ENCODE measurements at regions not wholly inside any gene's neighbourhood (a gene's known extent, or its start where the extent isn't known, plus 50 kb on each side); places are given as distances from the start of the nearest gene placed in this dataset.

DNA sequence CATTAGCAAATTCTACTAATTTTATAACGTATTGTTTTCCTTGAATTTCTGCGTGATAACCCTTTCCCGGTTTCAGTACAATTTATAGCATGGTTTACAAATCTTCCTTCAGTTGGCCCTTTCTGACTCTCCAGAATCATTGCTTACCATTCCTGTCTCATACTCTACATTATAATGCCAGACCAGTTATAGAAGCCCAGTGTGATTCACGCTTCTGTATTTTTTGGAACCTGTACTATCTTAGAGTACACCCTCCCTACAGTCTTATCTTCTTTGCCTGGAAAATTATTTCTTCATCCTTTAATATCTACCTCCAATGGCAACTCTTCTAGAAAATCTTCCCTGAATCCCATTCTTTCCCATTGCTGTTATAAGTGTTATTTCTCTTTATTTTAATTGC, 391.6 kb upstream of the SYT4 start:
- no peaks in the 10 kb centered on the region for H3K9me3 ChIP-seq (ENCODE audit: control insufficient read depth, insufficient read depth, low read length)
- no peak overlapping the region for H3K9ac ChIP-seq (ENCODE audit: low read depth, low read length)
- H3K4me3 ChIP-seq (ENCODE audit: low read depth, low read length): no peak overlapping the region
- H3K36me3 ChIP-seq (ENCODE audit: control insufficient read depth, insufficient read depth, low read length): no peaks in the 10 kb centered on the region
- peaks cover 8% of the 10 kb centered on the region; the same call in 1 of the 2 replicates for H3K4me1 ChIP-seq (ENCODE audit: control insufficient read depth, insufficient read depth, low read length)
- H3K27ac ChIP-seq (ENCODE audit: low read depth, low read length): no peak overlapping the region
- H3K27me3 ChIP-seq (ENCODE audit: control insufficient read depth, insufficient read depth, low read length): no peaks in the 10 kb centered on the region

DNA sequence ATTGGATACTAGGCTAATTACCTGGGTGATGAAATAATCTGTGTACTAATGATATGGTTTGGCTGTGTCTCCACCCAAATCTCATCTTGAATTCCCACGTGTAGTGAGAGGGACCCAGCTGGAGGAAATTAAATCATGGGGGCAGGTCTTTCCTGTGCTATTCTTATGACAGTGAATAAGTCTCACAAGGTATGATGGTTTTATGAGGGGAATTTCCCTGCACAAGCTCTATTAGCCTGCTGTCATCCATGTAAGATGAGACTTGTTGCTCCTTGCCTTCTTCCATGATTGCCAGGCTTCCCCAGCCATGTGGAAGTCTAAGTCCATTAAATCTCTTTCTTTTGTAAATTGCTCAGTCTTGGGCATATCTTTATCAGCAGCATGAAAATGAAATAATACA, 394.1 kb upstream of the SYT4 start:
- Histone ChIP-seq H3K9ac (ENCODE audit: low read depth, low read length) (no peak overlapping the region), H3K27me3 (ENCODE audit: control insufficient read depth, insufficient read depth, low read length) (no peaks in the 10 kb centered on the region), H3K4me1 (ENCODE audit: control insufficient read depth, insufficient read depth, low read length) (peaks cover 8% of the 10 kb centered on the region; the same call in 1 of the 2 replicates), H3K9me3 (ENCODE audit: control insufficient read depth, insufficient read depth, low read length) (no peaks in the 10 kb centered on the region), H3K4me3 (ENCODE audit: low read depth, low read length) (no peak overlapping the region), H3K36me3 (ENCODE audit: control insufficient read depth, insufficient read depth, low read length) (no peaks in the 10 kb centered on the region), H3K27ac (ENCODE audit: low read depth, low read length) (no peak overlapping the region)

DNA sequence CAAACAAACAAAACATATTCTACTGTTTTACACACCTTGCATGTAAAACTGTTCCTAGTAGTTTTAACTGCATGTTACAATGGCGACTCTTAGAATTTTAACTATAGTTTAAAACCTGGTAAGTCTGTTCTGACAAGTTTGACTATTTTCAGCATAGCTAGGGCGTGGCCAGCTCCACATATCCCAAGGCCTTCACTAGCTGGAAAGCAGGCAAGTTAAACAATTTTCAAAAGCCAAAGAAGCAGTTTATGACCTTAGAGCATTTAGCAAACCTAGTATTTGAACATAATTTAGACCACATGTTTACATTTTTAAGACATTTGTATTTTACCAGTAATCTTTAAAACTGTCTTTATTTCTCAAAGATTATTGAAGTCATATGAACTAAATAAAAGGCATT, 402.8 kb upstream of the SYT4 start:
- H3K4me3 ChIP-seq (ENCODE audit: low read depth, low read length): no peak overlapping the region
- no peak overlapping the region for H3K9ac ChIP-seq (ENCODE audit: low read depth, low read length)
- H3K4me1 ChIP-seq (ENCODE audit: control insufficient read depth, insufficient read depth, low read length): peaks cover 20% of the 10 kb centered on the region
- H3K27ac ChIP-seq (ENCODE audit: low read depth, low read length): no peak overlapping the region
- H3K36me3 ChIP-seq (ENCODE audit: control insufficient read depth, insufficient read depth, low read length): no peaks in the 10 kb centered on the region
- no peaks in the 10 kb centered on the region for H3K9me3 ChIP-seq (ENCODE audit: control insufficient read depth, insufficient read depth, low read length)
- H3K27me3 ChIP-seq (ENCODE audit: control insufficient read depth, insufficient read depth, low read length): no peaks in the 10 kb centered on the region

DNA sequence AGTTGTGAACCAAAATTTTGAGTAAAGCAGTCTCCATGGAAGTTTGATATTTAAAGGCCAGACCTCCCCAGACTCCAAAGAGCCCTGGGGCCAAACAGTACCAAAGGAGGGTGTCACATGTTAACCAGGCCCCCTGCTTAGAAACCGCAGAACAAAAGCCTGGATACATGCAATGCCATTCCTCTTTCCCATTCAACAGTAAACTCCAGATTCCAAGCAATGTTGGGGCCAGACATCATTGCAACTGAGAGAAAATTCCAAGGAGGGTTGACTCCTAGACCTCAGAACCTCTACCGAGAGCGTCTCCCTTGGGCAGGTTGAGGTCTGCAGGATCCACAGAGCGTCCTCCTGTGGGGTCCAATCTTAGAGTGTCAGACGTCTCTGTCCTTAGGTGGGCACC, 404.4 kb upstream of the SYT4 start:
- no peaks in the 10 kb centered on the region for H3K9me3 ChIP-seq (ENCODE audit: control insufficient read depth, insufficient read depth, low read length)
- no peaks in the 10 kb centered on the region for H3K36me3 ChIP-seq (ENCODE audit: control insufficient read depth, insufficient read depth, low read length)
- no peak overlapping the region for H3K4me3 ChIP-seq (ENCODE audit: low read depth, low read length)
- H3K27me3 ChIP-seq (ENCODE audit: control insufficient read depth, insufficient read depth, low read length): no peaks in the 10 kb centered on the region
- no peak overlapping the region for H3K9ac ChIP-seq (ENCODE audit: low read depth, low read length)
- peaks cover 20% of the 10 kb centered on the region for H3K4me1 ChIP-seq (ENCODE audit: control insufficient read depth, insufficient read depth, low read length)
- H3K27ac ChIP-seq (ENCODE audit: low read depth, low read length): no peak overlapping the region

DNA sequence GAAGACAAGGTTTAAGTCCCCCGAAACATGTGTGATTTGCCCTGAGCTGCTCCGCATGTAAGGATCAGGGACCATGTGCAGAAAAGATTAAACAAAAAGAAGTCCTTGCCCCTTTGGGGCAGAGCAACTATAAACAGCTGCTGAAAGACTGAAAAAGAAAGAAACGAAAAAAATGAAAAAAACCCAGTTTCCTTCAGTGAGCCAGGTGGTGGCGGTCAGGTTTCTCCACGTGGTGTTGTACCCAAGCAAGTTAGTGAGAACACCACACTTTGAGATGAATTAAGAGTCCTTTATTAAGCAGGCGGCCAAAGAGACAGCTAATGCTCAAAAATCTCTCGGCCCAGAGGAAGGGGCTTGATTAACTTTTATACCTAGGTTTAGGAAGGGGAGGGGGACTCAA, 404.9 kb upstream of the SYT4 start:
- Histone ChIP-seq H3K9me3 (ENCODE audit: control insufficient read depth, insufficient read depth, low read length) (no peaks in the 10 kb centered on the region), H3K4me3 (ENCODE audit: low read depth, low read length) (no peak overlapping the region), H3K27ac (ENCODE audit: low read depth, low read length) (no peak overlapping the region), H3K27me3 (ENCODE audit: control insufficient read depth, insufficient read depth, low read length) (no peaks in the 10 kb centered on the region), H3K9ac (ENCODE audit: low read depth, low read length) (no peak overlapping the region), H3K36me3 (ENCODE audit: control insufficient read depth, insufficient read depth, low read length) (no peaks in the 10 kb centered on the region), H3K4me1 (ENCODE audit: control insufficient read depth, insufficient read depth, low read length) (peaks cover 20% of the 10 kb centered on the region)

DNA sequence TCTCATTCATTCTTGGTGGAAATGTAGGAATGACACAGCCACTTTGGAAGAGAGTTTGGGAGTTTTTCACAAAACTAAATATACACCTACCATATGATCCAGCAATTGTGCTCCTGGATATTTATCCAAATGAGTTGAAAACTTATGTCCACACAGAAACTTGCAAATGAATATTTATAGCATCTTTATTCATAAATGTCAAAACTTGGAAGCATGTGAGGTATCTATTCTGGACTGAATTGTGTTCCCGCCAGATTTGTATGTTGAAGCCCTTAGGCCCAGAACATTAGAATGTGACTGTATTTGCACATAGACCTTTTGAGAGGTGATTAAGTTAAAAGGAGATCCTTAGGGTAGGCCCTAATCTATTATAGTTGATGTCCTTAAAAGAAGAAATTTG, 409.4 kb upstream of the SYT4 start:
- no peaks in the 10 kb centered on the region for H3K36me3 ChIP-seq (ENCODE audit: control insufficient read depth, insufficient read depth, low read length)
- no peak overlapping the region for H3K27ac ChIP-seq (ENCODE audit: low read depth, low read length)
- H3K4me1 ChIP-seq (ENCODE audit: control insufficient read depth, insufficient read depth, low read length): peaks cover 15% of the 10 kb centered on the region
- no peak overlapping the region for H3K4me3 ChIP-seq (ENCODE audit: low read depth, low read length)
- H3K9ac ChIP-seq (ENCODE audit: low read depth, low read length): no peak overlapping the region
- H3K9me3 ChIP-seq (ENCODE audit: control insufficient read depth, insufficient read depth, low read length): no peaks in the 10 kb centered on the region
- H3K27me3 ChIP-seq (ENCODE audit: control insufficient read depth, insufficient read depth, low read length): no peaks in the 10 kb centered on the region

DNA sequence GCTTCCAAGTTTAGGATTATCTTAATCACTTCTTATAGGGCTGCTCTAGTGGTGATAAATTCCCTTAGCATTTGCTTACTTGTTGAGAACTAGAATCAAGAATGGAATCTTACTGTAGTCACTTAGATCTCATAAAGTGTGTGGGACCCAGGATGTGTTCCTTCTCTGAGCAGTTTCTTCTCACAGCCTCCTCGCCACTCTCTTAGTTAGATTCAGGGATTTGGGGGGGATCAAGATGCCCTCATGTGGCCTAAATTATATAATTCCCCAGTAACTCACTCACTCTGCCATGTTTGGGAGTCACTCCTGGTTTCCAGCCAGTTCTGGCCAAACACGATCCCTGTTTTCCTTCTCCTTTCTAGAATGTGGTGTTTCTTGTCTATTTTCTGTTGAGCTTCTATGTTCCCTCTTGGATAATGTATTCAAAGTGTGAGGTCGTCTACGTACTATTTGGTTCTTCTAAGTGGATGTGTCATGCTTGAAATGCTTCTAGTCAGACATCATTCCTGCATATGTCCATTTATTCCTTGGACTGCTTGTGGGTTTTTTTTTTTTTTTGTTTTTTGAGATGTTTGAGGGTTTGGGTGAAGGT, 414.9 kb upstream of the SYT4 start:
- no peaks in the 10 kb centered on the region; the same call in 1 of the 2 replicates for H3K9me3 ChIP-seq (ENCODE audit: control insufficient read depth, insufficient read depth, low read length)
- no peak overlapping the region for H3K4me3 ChIP-seq (ENCODE audit: low read depth, low read length)
- H3K9ac ChIP-seq (ENCODE audit: low read depth, low read length): no peak overlapping the region
- no peaks in the 10 kb centered on the region for H3K27me3 ChIP-seq (ENCODE audit: control insufficient read depth, insufficient read depth, low read length)
- no peak overlapping the region for H3K27ac ChIP-seq (ENCODE audit: low read depth, low read length)
- no peaks in the 10 kb centered on the region for H3K36me3 ChIP-seq (ENCODE audit: control insufficient read depth, insufficient read depth, low read length)
- H3K4me1 ChIP-seq (ENCODE audit: control insufficient read depth, insufficient read depth, low read length): no peaks in the 10 kb centered on the region

DNA sequence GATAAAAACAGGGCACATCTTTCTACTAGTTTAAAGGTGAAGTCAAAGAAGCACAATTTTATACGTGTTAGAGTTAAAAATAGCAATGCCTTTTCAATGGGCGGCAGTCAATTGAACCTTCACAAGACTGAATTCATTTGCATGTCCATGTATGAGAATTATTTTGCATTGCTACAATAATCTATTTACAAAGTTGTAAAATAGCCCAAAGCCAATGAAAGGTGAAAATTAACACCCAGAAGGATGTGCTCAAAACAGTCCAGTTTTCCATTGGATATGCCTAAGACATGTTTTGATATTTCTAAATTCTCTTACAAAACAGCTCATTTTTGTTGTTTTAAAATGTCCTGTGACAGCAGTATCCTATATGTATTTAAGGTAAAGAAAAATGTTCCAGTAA, 425.1 kb upstream of the SYT4 start:
- no peaks in the 10 kb centered on the region for H3K36me3 ChIP-seq (ENCODE audit: control insufficient read depth, insufficient read depth, low read length)
- H3K4me1 ChIP-seq (ENCODE audit: control insufficient read depth, insufficient read depth, low read length): peaks cover 28% of the 10 kb centered on the region
- no peaks in the 10 kb centered on the region for H3K9me3 ChIP-seq (ENCODE audit: control insufficient read depth, insufficient read depth, low read length)
- H3K27me3 ChIP-seq (ENCODE audit: control insufficient read depth, insufficient read depth, low read length): no peaks in the 10 kb centered on the region
- H3K27ac ChIP-seq (ENCODE audit: low read depth, low read length): no peak overlapping the region
- H3K9ac ChIP-seq (ENCODE audit: low read depth, low read length): no peak overlapping the region
- H3K4me3 ChIP-seq (ENCODE audit: low read depth, low read length): no peak overlapping the region

DNA sequence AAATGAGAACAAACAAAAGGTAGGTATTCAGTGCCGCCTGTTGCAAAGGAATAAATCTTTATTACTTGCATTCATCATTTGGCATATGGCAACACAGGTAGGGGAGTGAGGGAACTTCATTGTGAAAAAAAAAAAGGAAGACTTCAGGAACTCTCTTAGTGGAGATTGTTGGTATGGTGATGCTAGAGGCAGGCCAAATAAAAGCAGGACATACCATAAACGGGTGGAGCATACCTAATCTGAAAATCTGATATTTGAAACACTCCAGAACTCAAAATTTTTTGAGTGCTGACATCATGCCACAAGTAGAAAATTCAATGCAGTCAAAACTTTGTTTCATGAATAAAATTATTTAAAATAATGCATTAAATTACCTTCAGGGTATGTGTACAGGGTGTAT, 425.8 kb upstream of the SYT4 start:
- Histone ChIP-seq H3K4me1 (ENCODE audit: control insufficient read depth, insufficient read depth, low read length) (peaks cover 28% of the 10 kb centered on the region), H3K36me3 (ENCODE audit: control insufficient read depth, insufficient read depth, low read length) (no peaks in the 10 kb centered on the region), H3K27ac (ENCODE audit: low read depth, low read length) (no peak overlapping the region), H3K9me3 (ENCODE audit: control insufficient read depth, insufficient read depth, low read length) (no peaks in the 10 kb centered on the region), H3K9ac (ENCODE audit: low read depth, low read length) (no peak overlapping the region), H3K4me3 (ENCODE audit: low read depth, low read length) (no peak overlapping the region), H3K27me3 (ENCODE audit: control insufficient read depth, insufficient read depth, low read length) (no peaks in the 10 kb centered on the region)

DNA sequence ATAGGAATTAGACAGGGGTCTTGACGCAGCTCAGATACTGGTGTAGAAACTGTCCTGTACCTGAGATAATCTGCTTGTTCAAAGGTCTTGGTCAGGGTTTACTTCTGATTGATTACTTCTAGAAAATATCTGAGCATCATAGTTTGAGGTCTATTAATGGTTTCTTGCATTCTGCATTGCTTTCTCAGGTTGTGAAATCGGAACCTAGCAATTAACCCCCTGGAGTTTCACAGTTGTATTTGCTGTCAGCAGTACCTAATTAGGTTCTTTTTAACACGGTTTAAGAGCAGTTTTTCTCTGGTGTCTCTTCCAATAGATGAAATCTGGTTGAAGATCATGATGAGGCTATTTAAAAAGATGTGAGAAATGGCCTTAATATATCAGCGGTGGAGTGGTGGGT, 428.6 kb upstream of the SYT4 start:
- Histone ChIP-seq H3K9me3 (ENCODE audit: control insufficient read depth, insufficient read depth, low read length) (no peaks in the 10 kb centered on the region), H3K4me1 (ENCODE audit: control insufficient read depth, insufficient read depth, low read length) (peaks cover 33% of the 10 kb centered on the region), H3K27me3 (ENCODE audit: control insufficient read depth, insufficient read depth, low read length) (no peaks in the 10 kb centered on the region), H3K4me3 (ENCODE audit: low read depth, low read length) (no peak overlapping the region), H3K36me3 (ENCODE audit: control insufficient read depth, insufficient read depth, low read length) (no peaks in the 10 kb centered on the region), H3K9ac (ENCODE audit: low read depth, low read length) (no peak overlapping the region), H3K27ac (ENCODE audit: low read depth, low read length) (no peak overlapping the region)

DNA sequence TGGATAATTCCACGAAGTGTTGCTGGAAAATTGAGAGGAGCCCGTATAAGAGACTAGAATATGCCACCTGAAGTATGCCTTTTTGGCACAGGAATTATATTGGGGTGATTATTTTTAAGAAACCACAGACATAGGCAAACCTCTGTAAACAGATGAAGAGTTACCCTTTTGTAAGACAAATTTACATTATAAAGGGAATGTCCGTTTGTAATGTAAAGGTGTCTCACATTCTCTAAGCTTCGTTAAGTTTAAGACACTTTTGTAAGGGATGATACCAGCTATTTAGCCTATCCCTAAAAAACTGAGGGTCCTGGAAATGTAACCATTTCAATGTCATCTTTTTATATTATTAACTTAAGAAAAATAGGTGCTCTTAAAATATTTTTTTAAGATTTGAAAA, 432.8 kb upstream of the SYT4 start:
- Histone ChIP-seq H3K27me3 (ENCODE audit: control insufficient read depth, insufficient read depth, low read length) (no peaks in the 10 kb centered on the region), H3K27ac (ENCODE audit: low read depth, low read length) (peak overlapping the region; percentile 39), H3K9ac (ENCODE audit: low read depth, low read length) (no peak overlapping the region), H3K4me1 (ENCODE audit: control insufficient read depth, insufficient read depth, low read length) (peaks cover 20% of the 10 kb centered on the region), H3K36me3 (ENCODE audit: control insufficient read depth, insufficient read depth, low read length) (no peaks in the 10 kb centered on the region), H3K9me3 (ENCODE audit: control insufficient read depth, insufficient read depth, low read length) (no peaks in the 10 kb centered on the region), H3K4me3 (ENCODE audit: low read depth, low read length) (peak overlapping the region; percentile 2; the same call in 1 of the 2 replicates)

Measured in HUES48 (cell line).